Effector memory CD4-positive, alpha-beta T cell (primary cell): ENCODE measurements at regions not wholly inside any gene's neighbourhood (a gene's known extent, or its start where the extent isn't known, plus 50 kb on each side); places are given as distances from the start of the nearest gene placed in this dataset.

ENCODE experiments used
- DNase-seq, 3 donors: peaks; one replicate each; pipeline ENCODE4 v3.0.0-alpha.2; 2020
- H3K27ac ChIP-seq: 2 replicates; pipeline ENCODE4 v1.7.0; 2013; ENCODE audit warnings: mild to moderate bottlenecking, low read length, moderate library complexity; ENCODE audit not compliant: insufficient read depth, poor library complexity, severe bottlenecking
- H3K27me3 ChIP-seq: replicated peaks from 2 replicates; pipeline ENCODE4 v1.7.0; 2013; ENCODE audit warnings: mild to moderate bottlenecking, low read length; ENCODE audit not compliant: insufficient read depth, control insufficient read depth, poor library complexity, severe bottlenecking
- H3K36me3 ChIP-seq: 2 replicates; pipeline ENCODE4 v1.7.0; 2013; ENCODE audit warnings: mild to moderate bottlenecking, low read length, moderate library complexity; ENCODE audit not compliant: control insufficient read depth, insufficient read depth
- H3K4me1 ChIP-seq: 2 replicates; pipeline ENCODE4 v1.7.0; 2013; ENCODE audit warnings: low read length, mild to moderate bottlenecking; ENCODE audit not compliant: control insufficient read depth, insufficient read depth, poor library complexity, severe bottlenecking
- H3K4me3 ChIP-seq: 2 replicates; pipeline ENCODE4 v1.7.0; 2013; ENCODE audit warnings: low read length, low read depth, mild to moderate bottlenecking; ENCODE audit not compliant: insufficient read depth, poor library complexity, severe bottlenecking
- H3K9me3 ChIP-seq: 2 replicates; pipeline ENCODE4 v1.7.0; 2013; ENCODE audit warnings: mild to moderate bottlenecking, low read length, moderate library complexity; ENCODE audit not compliant: control insufficient read depth

- H3K4me1 ChIP-seq, result no peaks in the 10 kb centered on the region
- no peaks in the 10 kb centered on the region for H3K27me3 ChIP-seq
- no peaks in the 10 kb centered on the region for H3K36me3 ChIP-seq
- no peak overlapping the region for H3K4me3 ChIP-seq
- no peak overlapping the region for H3K27ac ChIP-seq
- H3K9me3 ChIP-seq, result no peaks in the 10 kb centered on the region
- no peak for DNase-seq
These were observed 67.8 kb upstream of the NHSL1 start for GRCh38 chr6:138567052-138567451.

DNA sequence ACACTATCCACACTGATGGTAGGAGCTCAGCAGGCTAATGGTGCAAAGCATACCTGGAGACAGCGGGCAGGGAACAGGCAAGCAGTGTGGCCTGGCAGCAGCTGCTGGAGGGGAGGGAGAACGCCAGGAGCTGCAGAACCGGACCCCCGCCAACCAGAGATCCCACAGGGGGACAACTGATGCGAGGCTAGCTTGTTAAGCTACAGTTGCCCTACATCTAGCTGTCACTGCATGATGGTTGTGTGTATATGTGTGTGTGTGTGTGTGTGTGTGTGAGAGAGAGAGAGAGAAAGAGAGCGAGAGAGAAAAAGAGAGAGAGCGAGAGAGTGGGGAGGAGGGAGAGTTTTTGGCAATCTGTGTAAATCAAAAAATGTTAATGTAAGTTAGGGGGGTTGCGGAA, 69.7 kb upstream of the NHSL1 start:
- no peak overlapping the region for H3K27ac ChIP-seq
- no peaks in the 10 kb centered on the region for H3K36me3 ChIP-seq
- H3K9me3 ChIP-seq, result no peaks in the 10 kb centered on the region
- no peaks in the 10 kb centered on the region for H3K4me1 ChIP-seq
- no peak for DNase-seq
- H3K27me3 ChIP-seq, result peaks cover 5% of the 10 kb centered on the region
- no peak overlapping the region for H3K4me3 ChIP-seq

- no peak overlapping the region for H3K27ac ChIP-seq
- H3K4me3 ChIP-seq, result no peak overlapping the region
These were observed 70.3 kb upstream of the NHSL1 start for GRCh38 chr6:138569554-138569953.

GRCh38 chr6:138569970-138570724, 70.9 kb upstream of the NHSL1 start:
- DNase-seq, result no peak
- no peak overlapping the region for H3K4me3 ChIP-seq
- H3K27ac ChIP-seq, result no peak overlapping the region
- H3K4me1 ChIP-seq, result no peaks in the 10 kb centered on the region
- H3K36me3 ChIP-seq, result no peaks in the 10 kb centered on the region
- H3K9me3 ChIP-seq, result no peaks in the 10 kb centered on the region
- peaks cover 5% of the 10 kb centered on the region for H3K27me3 ChIP-seq

More at GRCh38 chr6:138569554-138569953, 70.3 kb upstream of the NHSL1 start:
- Histone ChIP-seq H3K36me3 (no peaks in the 10 kb centered on the region), H3K4me1 (no peaks in the 10 kb centered on the region), H3K9me3 (no peaks in the 10 kb centered on the region), H3K27me3 (peaks cover 5% of the 10 kb centered on the region)
- DNase-seq, result no peak

DNA sequence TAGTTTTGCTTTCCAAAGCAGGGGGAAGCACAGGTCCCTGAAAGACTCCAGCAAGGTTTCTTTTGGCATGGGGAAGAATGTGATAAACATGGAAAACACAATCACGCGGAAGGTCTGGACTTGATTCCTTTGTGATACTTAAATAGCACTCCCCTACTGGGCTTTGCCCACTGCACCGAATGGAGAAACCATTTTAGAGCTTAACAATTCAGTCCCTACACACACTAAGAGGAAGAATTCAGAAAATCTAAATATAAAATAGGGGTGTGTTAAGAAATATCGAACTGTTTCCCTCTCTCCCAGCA, 71.4 kb upstream of the NHSL1 start:
- DNase-seq, result no peak
- no peak overlapping the region for H3K4me3 ChIP-seq
- H3K9me3 ChIP-seq, result no peaks in the 10 kb centered on the region
- peaks cover 5% of the 10 kb centered on the region for H3K27me3 ChIP-seq
- no peaks in the 10 kb centered on the region for H3K36me3 ChIP-seq
- H3K4me1 ChIP-seq, result no peaks in the 10 kb centered on the region
- H3K27ac ChIP-seq, result no peak overlapping the region

- H3K36me3 ChIP-seq, result no peaks in the 10 kb centered on the region
- H3K27me3 ChIP-seq, result peaks cover 5% of the 10 kb centered on the region
- H3K4me3 ChIP-seq, result no peak overlapping the region
- no peaks in the 10 kb centered on the region for H3K9me3 ChIP-seq
- no peak for DNase-seq
- no peak overlapping the region for H3K27ac ChIP-seq
- no peaks in the 10 kb centered on the region for H3K4me1 ChIP-seq
These were observed 71.9 kb upstream of the NHSL1 start for GRCh38 chr6:138571181-138571580.

- no peak overlapping the region for H3K27ac ChIP-seq
- H3K4me1 ChIP-seq, result no peaks in the 10 kb centered on the region
- peaks cover 5% of the 10 kb centered on the region for H3K27me3 ChIP-seq
- H3K36me3 ChIP-seq, result no peaks in the 10 kb centered on the region
- no peaks in the 10 kb centered on the region for H3K9me3 ChIP-seq
- H3K4me3 ChIP-seq, result no peak overlapping the region
- no peak for DNase-seq
These were observed 72.4 kb upstream of the NHSL1 start for GRCh38 chr6:138571585-138572166.

DNA sequence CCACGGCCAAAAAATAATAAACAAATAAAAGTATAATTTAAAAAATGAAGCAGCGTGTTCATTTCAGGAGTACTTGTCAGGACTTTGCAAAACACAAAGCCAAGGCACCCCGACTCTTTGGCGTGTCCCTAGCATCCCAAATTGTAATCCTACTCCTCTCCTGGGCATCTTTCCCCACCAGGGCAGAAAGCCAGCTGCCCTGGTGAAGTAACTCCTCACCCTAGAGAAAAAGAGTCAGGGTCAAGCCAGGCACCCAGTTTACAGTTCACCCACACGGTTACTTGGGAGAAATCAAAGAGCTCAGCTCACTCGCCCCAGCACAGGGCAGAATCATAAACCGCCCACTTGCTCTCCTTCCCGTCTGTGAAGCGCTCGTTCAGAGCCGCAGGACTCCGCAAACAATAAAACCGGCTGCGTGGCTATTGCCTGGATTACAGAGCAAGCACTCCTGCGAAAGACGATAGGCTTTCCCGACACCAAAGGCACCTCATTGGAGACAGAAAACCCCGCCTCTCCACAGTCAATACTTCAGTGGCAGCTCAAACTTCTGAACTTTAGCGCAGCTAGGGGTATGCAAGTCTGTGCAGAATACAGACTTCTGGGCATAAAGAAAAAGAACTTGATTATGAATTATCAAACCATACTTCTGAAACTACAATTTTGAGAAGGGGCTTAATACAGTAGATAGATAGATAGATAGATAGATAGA, 73.0 kb upstream of the NHSL1 start:
- Histone ChIP-seq H3K27ac (no peak overlapping the region), H3K4me1 (no peaks in the 10 kb centered on the region), H3K4me3 (no peak overlapping the region), H3K9me3 (no peaks in the 10 kb centered on the region), H3K27me3 (peaks cover 5% of the 10 kb centered on the region), H3K36me3 (no peaks in the 10 kb centered on the region)
- DNase-seq, result no peak

GRCh38 chr6:138572885-138573284, 73.6 kb upstream of the NHSL1 start:
- Histone ChIP-seq H3K36me3 (no peaks in the 10 kb centered on the region), H3K9me3 (no peaks in the 10 kb centered on the region), H3K27me3 (peaks cover 5% of the 10 kb centered on the region), H3K4me1 (no peaks in the 10 kb centered on the region), H3K4me3 (no peak overlapping the region), H3K27ac (no peak overlapping the region)
- no peak for DNase-seq

DNA sequence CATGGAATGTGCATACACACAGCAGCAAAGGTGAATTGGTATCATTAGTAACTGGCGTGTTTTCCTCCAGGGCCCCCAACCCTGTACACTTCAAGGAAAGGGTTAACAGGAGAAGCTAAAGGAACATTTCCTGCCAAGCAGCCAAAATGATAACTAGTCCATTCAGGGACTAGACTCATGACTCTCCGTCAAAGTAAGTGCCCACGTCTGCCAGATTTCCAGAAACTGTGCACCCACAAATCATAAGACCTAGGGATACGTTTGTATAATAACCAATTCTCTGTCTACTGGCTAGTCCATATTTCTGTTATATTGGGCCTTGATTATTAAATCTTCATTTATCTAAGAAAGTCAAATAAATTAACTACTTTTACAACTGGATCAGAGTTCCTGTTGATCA, 76.0 kb upstream of the NHSL1 start:
- Histone ChIP-seq H3K36me3 (no peaks in the 10 kb centered on the region), H3K27ac (no peak overlapping the region), H3K9me3 (no peaks in the 10 kb centered on the region), H3K27me3 (peaks cover 5% of the 10 kb centered on the region), H3K4me1 (no peaks in the 10 kb centered on the region), H3K4me3 (no peak overlapping the region)
- no peak for DNase-seq
